Nucleus accumbens (tissue), 56 donors: ENCODE measurements at regions not wholly inside any gene's neighbourhood (a gene's known extent, or its start where the extent isn't known, plus 50 kb on each side); places are given as distances from the start of the nearest gene placed in this dataset.
"Not testable (repeated sequence)": the region's sequence is repeated elsewhere in the genome, so short reads cannot be mapped to it uniquely, and the experiment has no call there.

Source experiments
- DNase-seq, 56 donors: peaks; one replicate each; lab custom pipeline; 2025; lab: John Stamatoyannopoulos, UW

DNA sequence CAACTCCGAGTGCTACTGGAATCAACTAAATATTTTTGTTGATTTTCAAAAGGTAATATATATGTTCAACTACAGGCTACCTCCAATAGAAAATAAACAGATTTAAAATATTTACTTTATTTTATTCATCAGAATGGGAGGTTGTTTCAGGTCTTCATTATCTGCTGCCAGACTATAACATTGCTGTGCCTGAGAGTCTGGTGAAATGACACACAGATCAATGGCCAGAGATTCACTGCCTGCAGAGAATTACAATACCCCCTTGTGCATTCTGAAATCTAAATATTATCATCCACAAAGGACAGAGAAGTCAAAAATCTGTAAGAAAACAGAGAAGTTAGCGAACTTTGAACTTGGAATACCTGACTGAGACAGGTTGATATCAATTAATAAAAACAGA, 667.8 kb upstream of the GJE1 start:
- DNase-seq = no peak

DNA sequence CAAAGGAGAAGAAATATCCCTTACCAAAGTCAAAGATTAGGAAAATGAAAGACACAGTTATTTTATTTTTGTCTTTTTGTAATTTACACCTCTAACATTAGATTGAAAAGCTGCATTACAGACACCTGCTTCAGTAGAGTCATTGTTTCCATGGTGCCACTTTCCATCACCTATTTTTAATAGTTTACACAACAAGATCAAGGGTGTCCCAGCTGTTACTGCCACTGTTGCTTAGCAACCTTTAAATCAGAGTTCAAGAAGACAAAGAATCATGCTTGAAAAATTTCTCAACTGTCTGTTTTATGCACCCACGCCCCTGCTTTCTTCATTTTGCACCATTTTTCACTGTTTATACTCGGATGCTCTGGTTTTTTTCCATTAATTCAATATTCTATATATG, 668.2 kb upstream of the GJE1 start:
- DNase-seq = peak in 5 of 56 donors; percentile 1 to 14 (median 5)

- DNase-seq = no peak
These were observed 669.3 kb upstream of the GJE1 start for GRCh38 chr6:141463237-141463977.

DNA sequence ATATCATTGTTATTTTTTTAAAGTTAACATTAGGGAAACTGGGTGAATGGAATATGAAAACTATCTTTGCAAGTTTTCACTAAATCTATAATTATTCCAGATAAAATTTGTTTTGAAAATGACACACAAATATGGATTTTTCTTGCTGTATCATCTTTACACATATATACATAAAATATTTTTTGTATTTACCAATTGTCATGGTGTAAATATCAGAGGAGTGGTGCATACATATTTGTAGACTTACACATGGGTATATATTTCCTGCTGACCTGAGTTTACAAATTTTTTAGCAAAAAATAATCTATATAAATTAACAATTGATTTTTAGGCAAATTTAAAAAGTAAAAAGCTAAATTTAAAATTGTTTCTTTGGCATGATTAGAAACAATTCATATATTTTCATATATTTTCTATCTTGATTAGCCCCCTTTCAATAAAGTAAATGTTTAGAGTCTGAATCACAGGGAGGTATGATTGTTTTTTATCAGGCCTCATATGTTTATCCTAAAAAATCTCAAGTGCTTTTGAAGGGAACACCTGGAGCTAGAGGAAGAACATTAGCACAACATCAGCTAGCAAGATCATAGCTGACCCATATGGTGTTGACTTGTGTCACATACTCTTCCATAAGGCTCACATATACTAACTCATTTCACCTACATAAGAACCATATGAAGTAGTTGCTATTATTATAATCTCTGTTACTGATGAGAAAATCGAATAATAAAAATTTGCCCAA, 671.8 kb upstream of the GJE1 start:
- no peak for DNase-seq

DNA sequence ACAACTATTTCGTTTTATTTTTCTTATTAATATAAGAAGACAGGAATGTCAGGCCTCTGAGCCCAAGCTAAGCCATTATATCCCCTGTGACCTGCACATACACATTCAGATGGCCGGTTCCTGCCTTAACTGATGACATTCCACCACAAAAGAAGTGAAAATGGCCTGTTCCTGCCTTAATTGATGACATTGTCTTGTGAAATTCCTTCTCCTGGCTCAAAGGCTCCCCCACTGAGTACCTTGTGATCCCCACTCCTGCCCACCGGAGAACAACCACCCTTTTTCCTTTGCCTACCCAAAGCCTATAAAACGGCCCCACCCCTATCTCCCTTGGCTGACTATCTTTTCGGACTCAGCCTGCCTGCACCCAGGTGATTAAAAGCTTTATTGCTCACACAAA, 672.5 kb upstream of the GJE1 start:
- not testable (repeated sequence) for DNase-seq

GRCh38 chr6:141457984-141458383, 674.7 kb upstream of the GJE1 start:
- DNase-seq = not testable (repeated sequence)

DNA sequence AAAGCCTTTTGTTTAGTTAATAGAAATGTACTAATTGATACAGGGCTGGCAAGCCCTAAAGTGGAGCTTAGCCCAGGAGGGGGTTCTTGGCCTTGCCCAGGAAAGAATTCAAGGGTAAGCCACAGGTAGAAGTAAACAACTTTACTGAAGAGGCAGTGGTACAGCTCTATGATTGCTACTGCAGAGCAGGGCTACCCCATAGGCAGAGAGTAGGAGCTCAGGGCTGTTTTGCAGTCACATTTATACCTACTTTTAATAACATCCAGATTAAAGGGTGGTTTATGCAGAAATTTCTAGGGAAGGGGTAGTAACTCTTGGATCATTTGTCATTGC, 680.4 kb upstream of the GJE1 start:
- no peak for DNase-seq

GRCh38 chr6:141451511-141452353, 681.0 kb upstream of the GJE1 start:
- no peak for DNase-seq

DNA sequence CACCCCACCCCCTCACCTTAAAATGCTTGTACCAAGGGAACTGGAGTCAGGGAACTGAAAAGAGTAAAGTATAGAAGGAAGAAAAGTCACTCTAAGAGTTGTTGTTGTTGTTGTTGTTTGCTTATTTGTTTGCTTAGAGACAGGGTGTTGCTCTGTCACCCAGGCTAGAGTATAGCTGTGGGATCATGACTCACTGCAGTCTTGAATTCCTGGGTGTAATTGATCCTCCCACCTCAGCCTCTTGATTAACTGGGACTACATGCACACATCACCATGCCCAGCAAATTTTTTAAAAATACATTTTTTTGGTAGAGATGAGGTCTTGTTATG, 681.6 kb upstream of the GJE1 start:
- no peak for DNase-seq

DNA sequence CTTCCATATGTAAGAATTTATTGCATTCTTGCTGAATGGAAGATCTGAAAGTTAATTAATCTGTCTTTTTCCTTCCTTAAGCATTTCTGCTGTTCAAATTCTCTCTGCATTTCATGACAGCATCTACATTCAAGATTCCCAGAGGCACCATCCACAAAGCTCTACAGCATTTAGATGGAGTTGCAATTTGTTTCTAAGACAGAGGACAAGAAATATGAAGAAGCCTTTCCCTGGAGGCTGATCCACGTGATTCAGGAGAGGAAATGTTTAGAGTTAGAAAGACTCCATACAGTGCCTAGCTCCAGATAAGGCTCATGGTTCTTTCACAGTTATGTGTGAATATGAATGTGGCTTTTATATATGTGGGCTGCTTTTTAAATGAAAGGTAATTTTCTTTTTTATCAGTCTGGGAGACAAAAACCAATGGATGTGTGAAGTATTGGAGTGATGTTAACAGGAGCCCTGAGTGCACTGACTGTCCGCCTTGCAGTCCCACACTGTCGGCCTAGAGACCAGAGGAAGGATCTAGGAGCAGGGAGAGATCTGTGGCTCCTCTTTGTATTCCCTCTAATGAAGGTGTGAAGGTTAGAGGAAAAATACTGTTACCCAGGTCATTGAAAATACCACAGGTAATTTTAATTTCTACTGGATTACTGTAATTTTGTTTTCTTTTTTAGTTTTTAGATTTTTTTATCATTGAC, 686.6 kb upstream of the GJE1 start:
- DNase-seq = no peak

DNA sequence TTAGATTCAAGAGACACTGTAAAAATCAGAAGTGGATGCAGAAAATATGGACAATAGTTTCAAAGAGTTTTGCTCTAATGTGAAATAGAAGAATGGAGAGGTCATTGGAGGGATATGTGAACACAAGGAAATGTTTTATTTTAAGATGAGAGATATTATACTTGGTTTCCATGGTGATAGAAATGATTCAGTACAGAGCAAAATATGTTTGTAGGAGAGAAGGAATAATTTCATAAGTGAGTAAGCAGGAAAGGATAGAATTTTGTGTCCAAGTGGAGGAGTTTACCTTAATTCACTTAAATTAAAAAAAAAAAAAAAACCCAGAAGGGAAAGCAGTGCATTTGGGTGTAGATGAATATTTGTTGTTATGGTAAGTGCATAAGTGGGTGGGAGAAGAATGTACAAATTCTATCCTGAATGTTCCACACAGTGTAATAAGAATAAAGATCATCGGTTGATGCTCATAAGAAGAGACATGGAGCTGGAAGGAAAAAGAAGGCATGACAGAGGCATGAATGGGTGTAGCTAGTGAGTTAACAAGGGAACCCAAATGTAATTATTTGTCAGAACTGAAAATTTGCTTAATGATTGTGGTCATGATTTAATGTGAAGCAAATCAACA, 688.9 kb upstream of the GJE1 start:
- DNase-seq = no peak

- DNase-seq = no peak
These were observed 689.7 kb upstream of the GJE1 start for GRCh38 chr6:141443032-141443431.

DNA sequence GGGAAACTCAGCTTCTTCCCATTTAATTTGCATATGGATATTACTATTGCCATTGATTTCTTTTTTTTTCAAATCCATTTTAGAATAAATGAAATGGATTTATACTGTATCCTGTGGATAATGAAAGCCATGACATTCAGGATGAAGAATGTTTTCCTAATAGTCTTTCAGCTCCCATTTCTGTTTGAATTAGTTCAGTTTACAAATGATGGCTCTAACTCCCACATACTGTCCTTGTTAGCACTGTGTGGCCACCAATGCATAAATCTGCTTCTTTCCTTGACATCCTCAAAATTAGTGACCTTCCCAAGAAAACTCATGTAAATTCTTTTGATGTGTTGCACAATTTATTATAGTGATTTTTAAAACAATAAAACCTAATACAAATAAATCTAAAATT, 693.2 kb upstream of the GJE1 start:
- DNase-seq = no peak

DNA sequence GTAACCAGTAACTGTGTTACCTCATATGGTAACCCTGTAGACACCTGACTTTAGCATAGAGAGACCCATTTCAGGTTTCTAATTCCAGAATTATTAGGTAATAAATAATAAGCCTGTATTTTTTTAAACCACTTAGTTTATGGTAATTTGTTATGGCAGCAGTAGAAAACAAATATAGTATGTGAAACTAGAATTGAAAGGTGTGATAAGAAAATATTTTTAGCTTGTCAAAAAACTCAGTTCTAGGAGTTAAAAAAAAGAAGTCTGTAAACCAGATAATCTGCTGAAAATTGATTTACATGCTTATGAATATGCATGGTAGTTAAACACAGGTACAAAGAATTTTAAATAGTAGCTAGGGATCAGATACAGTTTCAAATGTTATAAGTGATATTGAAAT, 695.0 kb upstream of the GJE1 start:
- DNase-seq = no peak

DNA sequence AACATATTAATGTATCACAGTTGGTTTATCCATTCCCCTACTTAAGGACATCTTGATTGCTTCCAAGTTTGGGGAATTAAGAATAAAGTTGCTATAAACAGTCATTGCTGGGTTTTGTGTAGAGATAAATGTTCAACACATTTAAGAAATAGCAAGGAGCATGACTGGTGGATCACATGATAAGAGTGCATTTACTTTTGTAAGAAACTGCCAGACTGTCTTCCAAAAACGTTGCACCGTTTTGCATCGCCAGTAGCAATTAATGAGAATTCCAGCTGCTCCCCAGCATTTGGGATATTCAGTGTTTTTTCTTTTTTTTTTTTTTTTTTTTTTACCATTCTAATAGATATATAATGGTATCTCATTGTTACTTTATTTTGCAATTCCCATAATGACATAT, 695.7 kb upstream of the GJE1 start:
- no peak for DNase-seq

DNA sequence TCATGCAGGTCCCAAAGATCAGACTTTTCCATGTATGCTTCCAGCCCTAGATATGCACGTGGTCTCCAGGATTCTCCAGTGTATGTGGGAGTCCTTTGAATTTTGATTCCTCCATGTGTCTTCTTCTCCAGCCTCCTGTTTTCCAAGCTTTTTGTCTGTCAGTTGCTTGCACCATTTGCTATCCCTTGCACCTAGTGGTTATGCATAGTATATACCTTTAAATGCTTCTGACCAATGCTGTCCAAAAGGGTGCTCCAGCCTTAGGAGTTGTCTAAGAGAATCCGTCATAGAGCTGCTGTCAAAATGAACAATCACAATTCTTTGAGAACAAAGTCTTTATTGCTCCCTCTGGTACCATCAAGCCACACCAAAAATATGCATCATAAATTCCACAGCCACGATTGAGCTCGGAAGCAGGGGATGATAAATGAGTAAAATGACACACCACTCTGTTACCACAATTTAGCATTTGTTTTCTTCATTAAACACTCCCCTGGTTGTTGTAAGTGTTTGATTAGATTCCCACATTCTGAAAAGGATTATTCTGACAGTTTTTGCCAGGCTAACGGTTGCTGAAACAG, 706.2 kb upstream of the GJE1 start:
- DNase-seq = no peak

- DNase-seq = no peak
These were observed 711.3 kb upstream of the GJE1 start for GRCh38 chr6:141421378-141421777.

DNA sequence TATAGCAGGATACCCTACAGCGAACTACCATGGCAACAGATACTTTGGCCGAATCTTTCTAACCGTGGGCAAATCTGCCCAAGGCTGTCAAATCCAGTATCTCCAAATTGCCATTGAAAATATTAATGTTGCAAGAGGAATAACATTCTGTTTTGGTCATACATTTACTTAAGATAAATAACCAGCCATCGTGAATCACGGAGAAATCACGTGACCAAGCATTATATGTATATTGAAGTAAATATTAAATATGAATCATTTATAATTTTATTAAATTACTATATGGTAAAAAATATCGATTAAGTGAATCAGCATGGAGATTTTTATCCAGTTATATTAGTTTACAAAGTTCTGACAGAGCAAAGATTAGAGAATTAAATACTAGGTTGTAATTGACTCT, 714.6 kb upstream of the GJE1 start:
- no peak for DNase-seq

DNA sequence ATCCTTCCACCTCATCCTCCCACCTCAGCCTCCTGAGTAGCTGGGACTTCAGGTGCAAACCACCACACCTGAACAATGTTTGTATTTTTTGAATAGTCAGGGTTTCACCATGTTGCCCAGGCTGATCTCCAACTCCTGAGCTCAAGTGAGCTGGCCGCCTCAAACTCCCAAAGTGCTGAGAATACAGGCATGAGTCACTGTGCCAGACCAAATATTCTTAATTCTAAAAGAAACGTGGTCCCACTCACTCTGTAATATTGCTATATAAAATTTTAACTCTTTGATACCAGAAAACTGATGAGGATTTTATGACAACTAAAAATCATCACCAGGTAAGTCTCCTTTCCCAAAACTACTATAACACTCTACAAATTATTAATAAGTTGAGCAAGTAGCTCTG, 716.8 kb upstream of the GJE1 start:
- no peak for DNase-seq

DNA sequence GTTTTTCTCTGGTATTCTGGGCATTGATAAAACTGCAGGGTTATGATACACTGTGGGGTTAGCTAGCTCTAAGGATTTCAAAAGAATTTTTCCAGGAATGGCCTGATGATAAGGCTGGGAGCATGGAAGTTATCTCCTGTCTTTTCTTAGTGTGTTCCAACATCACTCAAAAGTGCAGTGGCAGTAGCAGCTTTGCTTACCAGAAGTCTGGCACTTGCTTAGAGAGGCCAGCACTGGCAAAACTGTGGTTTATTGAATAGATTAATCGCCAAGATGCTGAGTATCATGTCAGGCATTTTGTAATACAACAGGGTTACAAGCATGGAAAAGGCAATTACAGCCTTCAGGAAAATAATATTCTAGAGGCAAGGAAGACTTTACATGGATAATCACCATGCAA, 719.5 kb upstream of the GJE1 start:
- no peak for DNase-seq
